GM12892 (cell line): ENCODE measurements at regions not wholly inside any gene's neighbourhood (a gene's known extent, or its start where the extent isn't known, plus 50 kb on each side); places are given as distances from the start of the nearest gene placed in this dataset.

Experiments
- POLR2A ChIP-seq: IDR thresholded peaks from 2 replicates; pipeline ENCODE4 v1.6.1; 2011; ENCODE audit warnings: low read depth, low read length, control low read depth
- POLR2AphosphoS5 ChIP-seq: IDR thresholded peaks from 2 replicates; pipeline ENCODE4 v1.6.1; 2011; ENCODE audit warnings: low read depth, low read length, control low read depth
- TAF1 ChIP-seq: IDR thresholded peaks from 2 replicates; pipeline ENCODE4 v1.6.1; 2011; ENCODE audit warnings: low read depth, mild to moderate bottlenecking, control low read depth, low read length, borderline replicate concordance

GRCh38 chr1:231091415-231091814 lies 51.4 kb upstream of the FAM89A start:
- TF ChIP-seq POLR2A: no peak
- no peak for TF ChIP-seq POLR2AphosphoS5
- no peak for TF ChIP-seq TAF1
